PFSK-1 (cell line): ENCODE measurements at regions not wholly inside any gene's neighbourhood (a gene's known extent, or its start where the extent isn't known, plus 50 kb on each side); places are given as distances from the start of the nearest gene placed in this dataset.

Source experiments
- FOXP2 ChIP-seq: optimal IDR thresholded peaks from 2 replicates; pipeline ENCODE3; 2011; ENCODE audit warnings: borderline replicate concordance, control low read depth, inconsistent platforms; ENCODE audit not compliant: insufficient read depth; ENCODE audit errors: extremely low read length, extremely low read depth
- POLR2AphosphoS5 ChIP-seq: IDR thresholded peaks from 2 replicates; pipeline ENCODE4 v1.6.1; 2012; ENCODE audit warnings: low read depth, mild to moderate bottlenecking, control low read depth, low read length, moderate library complexity
- REST ChIP-seq, 2 experiments: IDR thresholded peaks; 2 replicates each; pipeline versions ENCODE4 v1.6.1 to v1.8.0; 2011 to 2012; ENCODE audit warnings: low read depth in 2 of 2, low read length in 2 of 2, control low read depth in 1 of 2, inconsistent platforms in 1 of 2, mild to moderate bottlenecking in 1 of 2, moderate library complexity in 1 of 2; ENCODE audit not compliant: insufficient read depth in 1 of 2
- SIN3A ChIP-seq: IDR thresholded peaks from 2 replicates; pipeline ENCODE4 v1.6.1; 2012; ENCODE audit warnings: mild to moderate bottlenecking, low read length, moderate library complexity, borderline replicate concordance; ENCODE audit not compliant: insufficient read depth
- TAF1 ChIP-seq: IDR thresholded peaks from 2 replicates; pipeline ENCODE4 v1.6.1; 2012; ENCODE audit warnings: low read length, control low read depth, borderline replicate concordance; ENCODE audit not compliant: insufficient read depth

GRCh38 chr4:123856689-123857545, 460.3 kb downstream of the SPRY1 start:
- TF ChIP-seq POLR2AphosphoS5, result no peak
- no peak for TF ChIP-seq TAF1
- no peak for TF ChIP-seq FOXP2
- TF ChIP-seq SIN3A, result no peak
- no peak for TF ChIP-seq REST (IDR thresholded peaks at IDR 0.05; ENCODE audit: insufficient read depth in 1 of 2, low read depth in 2 of 2, low read length in 2 of 2)

DNA sequence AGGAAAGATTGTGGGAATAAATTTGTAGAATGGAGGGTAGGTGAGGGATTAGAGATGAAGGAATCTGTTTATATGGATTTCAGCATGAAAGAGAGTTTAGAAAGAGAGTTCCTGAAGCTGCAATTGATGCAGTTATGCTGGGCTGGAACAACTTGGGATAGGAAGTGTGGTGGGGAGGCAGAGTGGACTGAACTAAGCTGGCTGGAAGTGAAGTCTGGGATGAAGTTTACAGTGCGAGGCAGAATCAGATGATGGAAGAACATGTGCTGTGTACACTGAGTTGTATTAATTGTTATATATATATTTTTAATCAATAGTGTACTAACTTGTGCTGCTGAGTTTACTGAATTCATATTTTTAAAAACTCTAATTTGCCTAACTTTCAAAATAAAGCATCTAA, 461.9 kb downstream of the SPRY1 start:
- TF ChIP-seq POLR2AphosphoS5 (no peak), FOXP2 (no peak), TAF1 (no peak), SIN3A (no peak), REST (IDR thresholded peaks at IDR 0.05; ENCODE audit: insufficient read depth in 1 of 2, low read depth in 2 of 2, low read length in 2 of 2) (no peak)

DNA sequence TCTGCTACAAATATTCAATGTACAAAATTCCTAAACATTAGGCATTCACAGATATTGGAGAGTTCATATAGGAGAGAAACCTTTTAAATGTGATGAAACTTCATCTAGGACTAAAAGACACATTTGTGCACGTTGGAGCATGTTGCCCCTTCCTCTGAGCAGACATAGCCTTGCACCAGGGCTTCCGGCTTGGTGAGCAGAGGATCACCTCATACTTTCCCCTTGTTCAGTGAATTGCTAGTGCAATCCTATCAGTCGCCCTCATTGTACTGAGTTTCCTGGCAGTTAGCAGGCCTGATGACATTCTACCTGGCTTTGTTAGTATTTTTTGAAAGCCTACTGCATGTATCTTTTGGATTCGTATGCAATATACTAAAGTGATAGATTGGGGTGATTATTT, 466.2 kb downstream of the SPRY1 start:
- TF ChIP-seq SIN3A, result no peak
- no peak for TF ChIP-seq FOXP2

GRCh38 chr4:123866796-123867195, 470.2 kb downstream of the SPRY1 start:
- TF ChIP-seq POLR2AphosphoS5 (no peak), TAF1 (no peak), FOXP2 (no peak), SIN3A (no peak), REST (IDR thresholded peaks at IDR 0.05; ENCODE audit: insufficient read depth in 1 of 2, low read depth in 2 of 2, low read length in 2 of 2) (no peak)

- TF ChIP-seq TAF1, result no peak
- TF ChIP-seq SIN3A, result no peak
- TF ChIP-seq POLR2AphosphoS5, result no peak
- no peak for TF ChIP-seq FOXP2
- TF ChIP-seq REST (IDR thresholded peaks at IDR 0.05; ENCODE audit: insufficient read depth in 1 of 2, low read depth in 2 of 2, low read length in 2 of 2), result no peak
Measured at GRCh38 chr4:123867910-123868587, 471.5 kb downstream of the SPRY1 start.
